Loucy (cell line): ENCODE measurements at regions not wholly inside any gene's neighbourhood (a gene's known extent, or its start where the extent isn't known, plus 50 kb on each side); places are given as distances from the start of the nearest gene placed in this dataset.

Source experiments
- CTCF ChIP-seq: fragments of 200-600 bp; sonication (generic); conservative IDR thresholded peaks from 2 replicates; pipeline ENCODE4 v1.5.1; 2014; ENCODE audit warnings: mild to moderate bottlenecking, antibody characterized with exemption, low read length
- EZH2phosphoT487 ChIP-seq: fragments of 200-600 bp; IDR thresholded peaks from 2 replicates; pipeline ENCODE4 v1.6.1; 2018; ENCODE audit warnings: antibody characterized with exemption, mild to moderate bottlenecking, moderate library complexity, borderline replicate concordance

GRCh38 chr2:70036290-70036689, 51.0 kb upstream of the PCBP1 start:
- TF ChIP-seq CTCF (no peak), EZH2phosphoT487 (no peak)
